ENCODE measurements at regions not wholly inside any gene's neighbourhood (a gene's known extent, or its start where the extent isn't known, plus 50 kb on each side); places are given as distances from the start of the nearest gene placed in this dataset.

DNA sequence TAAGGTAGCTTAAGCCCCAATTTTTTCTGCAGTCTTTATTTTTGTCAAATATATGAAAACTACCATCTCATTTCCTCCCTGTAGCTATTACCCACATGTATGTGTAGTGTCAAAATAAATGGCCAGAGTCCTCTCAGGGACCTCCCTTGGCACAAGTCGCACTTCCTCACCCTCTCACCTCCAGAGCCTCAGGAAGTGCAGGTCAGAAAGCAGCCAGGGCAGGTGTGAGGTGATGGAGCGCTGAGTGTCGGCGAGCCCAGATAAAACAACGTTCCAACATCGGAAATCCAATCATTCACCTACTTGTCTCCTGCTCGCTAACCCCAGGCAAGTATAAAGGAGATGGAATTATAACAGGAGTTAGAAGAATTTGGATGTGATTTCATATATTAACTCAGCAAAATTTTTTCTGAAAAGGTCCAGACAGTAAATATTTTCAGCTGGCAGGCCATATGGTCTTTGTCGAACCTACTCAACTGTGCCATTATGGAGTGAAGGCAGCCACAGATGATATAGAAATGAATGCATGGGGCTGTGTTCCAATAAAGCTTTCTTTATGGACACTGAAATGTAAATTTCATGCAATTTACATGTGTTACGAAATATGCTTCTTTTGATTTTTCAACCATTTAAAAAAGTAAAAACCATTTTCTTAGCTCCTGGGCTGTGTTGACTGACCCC, 76.8 kb upstream of the ERG start:
- ChIA-PET POLR2A (ENCODE audit: partially characterized antibody) (no interaction called here), CTCF (ENCODE audit: partially characterized antibody) (no interaction called here)
- Mint-ChIP-seq H3K4me3 (no peak overlapping the region), H3K9me3 (no peaks in the 10 kb centered on the region), H3K4me1 (no peaks in the 10 kb centered on the region), H3K27ac (no peak overlapping the region), H3K36me3 (no peaks in the 10 kb centered on the region), H3K27me3 (peaks cover 0 to 7% of the 10 kb centered on the region in 2 donors)
- DNase-seq: no peak
- intact Hi-C loops (cut with micrococcal nuclease): no loop called here
- no peaks in the 10 kb centered on the region for H3K4me1 ChIP-seq (ENCODE audit: insufficient read depth, low read length)
- H3K27me3 ChIP-seq (ENCODE audit: insufficient read depth, low read length): no peaks in the 10 kb centered on the region
- H3K36me3 ChIP-seq (ENCODE audit: insufficient read depth, low read length): no peaks in the 10 kb centered on the region
- no peak overlapping the region for H3K27ac ChIP-seq (ENCODE audit: low read depth, low read length)
- H3K9me3 ChIP-seq (ENCODE audit: control insufficient read depth in 1 of 2, low read length in 2 of 2): no peaks in the 10 kb centered on the region
- H3K4me3 ChIP-seq (ENCODE audit: low read length in 2 of 2): no peak overlapping the region

DNA sequence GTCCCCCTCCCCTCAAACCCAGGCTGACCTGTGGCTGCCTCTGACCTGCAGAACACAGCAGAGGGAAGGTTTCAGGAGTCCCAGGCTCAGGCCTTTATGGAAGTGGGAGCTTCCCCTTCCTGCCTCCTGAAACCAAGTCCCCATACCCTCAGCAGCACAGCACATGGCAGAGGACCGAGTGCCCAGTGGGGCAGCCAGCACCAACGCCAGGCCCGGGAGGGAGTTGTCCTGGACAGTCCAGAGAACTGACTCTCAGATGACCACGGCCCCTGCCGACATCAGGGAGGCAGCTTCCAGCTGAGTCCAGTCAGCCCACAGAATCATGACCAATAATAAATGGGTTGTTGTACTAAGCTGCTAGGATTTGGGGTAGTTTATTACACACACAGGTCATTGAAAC, 79.6 kb upstream of the ERG start:
- Mint-ChIP-seq H3K36me3 (no peaks in the 10 kb centered on the region), H3K9me3 (no peaks in the 10 kb centered on the region), H3K27ac (no peak overlapping the region), H3K4me1 (no peaks in the 10 kb centered on the region), H3K27me3 (peaks cover 2 to 7% of the 10 kb centered on the region in 2 donors), H3K4me3 (peak overlapping the region in 1 of 8 donors; percentile 65)
- H3K27ac ChIP-seq (ENCODE audit: low read depth, low read length): no peak overlapping the region
- no peaks in the 10 kb centered on the region for H3K36me3 ChIP-seq (ENCODE audit: insufficient read depth, low read length)
- DNase-seq: no peak
- H3K27me3 ChIP-seq (ENCODE audit: insufficient read depth, low read length): no peaks in the 10 kb centered on the region
- no peaks in the 10 kb centered on the region for H3K9me3 ChIP-seq (ENCODE audit: control insufficient read depth in 1 of 2, low read length in 2 of 2)
- POLR2A ChIA-PET (ENCODE audit: partially characterized antibody): no interaction called here
- no peaks in the 10 kb centered on the region for H3K4me1 ChIP-seq (ENCODE audit: insufficient read depth, low read length)
- intact Hi-C loops (cut with micrococcal nuclease): no loop called here
- CTCF ChIA-PET (ENCODE audit: partially characterized antibody): no interaction called here
- no peak overlapping the region for H3K4me3 ChIP-seq (ENCODE audit: low read length in 2 of 2)

DNA sequence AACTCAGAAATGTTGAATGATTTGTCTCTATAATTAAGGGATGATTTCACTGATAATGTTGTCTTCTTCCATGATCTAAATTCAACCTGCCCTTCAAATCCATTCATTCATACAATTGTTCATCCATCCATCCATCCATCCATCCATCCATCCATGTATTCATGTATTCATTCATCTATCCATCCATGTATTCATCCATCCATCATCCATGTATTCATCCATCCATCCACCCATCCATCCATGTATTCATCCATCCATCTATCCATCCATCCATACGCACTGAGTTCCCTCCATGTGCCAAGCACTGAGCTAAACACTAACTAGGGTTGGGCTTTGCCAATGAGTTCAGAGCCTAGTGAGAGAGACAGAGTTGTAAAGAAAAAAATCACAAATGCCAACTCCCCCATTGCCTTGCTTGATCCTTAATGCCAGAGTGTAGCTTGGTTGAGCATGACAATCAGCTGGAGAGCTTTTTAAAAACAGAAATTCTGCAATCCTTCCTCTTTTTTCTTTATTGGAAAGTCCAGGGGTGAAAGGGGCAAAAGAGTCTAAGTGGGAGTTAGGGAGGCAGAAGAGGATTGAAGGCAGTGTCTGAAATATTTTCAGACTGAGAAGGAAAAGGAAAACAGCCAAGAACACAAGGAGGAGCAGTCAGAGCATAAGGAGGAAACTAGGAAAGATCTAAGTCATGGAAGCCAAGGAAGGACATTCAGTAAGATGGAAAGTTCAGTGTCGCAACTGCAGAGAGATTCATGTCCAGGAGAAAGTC, 92.4 kb upstream of the ERG start:
- POLR2A ChIA-PET (ENCODE audit: partially characterized antibody): no interaction called here
- no peaks in the 10 kb centered on the region for H3K4me1 Mint-ChIP-seq
- no peaks in the 10 kb centered on the region for H3K9me3 ChIP-seq (ENCODE audit: control insufficient read depth in 1 of 2, low read length in 2 of 2)

DNA sequence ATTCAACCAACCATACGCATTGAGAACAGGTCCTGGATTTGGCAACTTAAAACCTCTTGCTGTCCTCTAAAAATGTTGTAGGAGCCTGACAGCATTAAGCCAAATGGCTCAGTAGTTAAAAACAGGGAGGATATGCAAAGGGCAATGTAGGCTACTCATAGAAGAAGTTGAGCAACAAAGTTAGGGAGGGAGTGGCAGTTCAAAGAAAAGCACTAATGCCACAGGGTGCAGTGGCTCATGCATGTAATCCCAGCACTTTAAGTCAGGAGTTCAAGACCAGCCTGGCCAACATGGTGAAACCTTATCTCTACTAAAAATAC, 92.9 kb upstream of the ERG start:
- DNase-seq: no peak
- no peaks in the 10 kb centered on the region for H3K4me1 Mint-ChIP-seq
- no peaks in the 10 kb centered on the region for H3K9me3 ChIP-seq (ENCODE audit: control insufficient read depth in 1 of 2, low read length in 2 of 2)
- peaks cover 0 to 4% (median under 1%) of the 10 kb centered on the region in 8 donors for H3K9me3 Mint-ChIP-seq
- H3K27ac ChIP-seq (ENCODE audit: low read depth, low read length): no peak overlapping the region
- H3K27me3 ChIP-seq (ENCODE audit: insufficient read depth, low read length): no peaks in the 10 kb centered on the region
- no peak overlapping the region for H3K27ac Mint-ChIP-seq
- H3K4me3 ChIP-seq (ENCODE audit: low read length in 2 of 2): no peak overlapping the region
- ChIA-PET POLR2A (ENCODE audit: partially characterized antibody) (no interaction called here), CTCF (ENCODE audit: partially characterized antibody) (no interaction called here)
- no peaks in the 10 kb centered on the region for H3K36me3 Mint-ChIP-seq
- intact Hi-C loops (cut with micrococcal nuclease): no loop called here
- H3K36me3 ChIP-seq (ENCODE audit: insufficient read depth, low read length): no peaks in the 10 kb centered on the region
- H3K27me3 Mint-ChIP-seq: peaks cover 13 to 18% of the 10 kb centered on the region in 2 donors
- H3K4me3 Mint-ChIP-seq: no peak overlapping the region
- H3K4me1 ChIP-seq (ENCODE audit: insufficient read depth, low read length): no peaks in the 10 kb centered on the region

More for the DNA sequence above, 92.4 kb upstream of the ERG start:
- H3K4me3 Mint-ChIP-seq: no peak overlapping the region
- no peak for DNase-seq
- H3K9me3 Mint-ChIP-seq: peaks cover 0 to 4% (median under 1%) of the 10 kb centered on the region in 8 donors
- H3K27me3 Mint-ChIP-seq: peaks cover 13 to 18% of the 10 kb centered on the region in 2 donors
- no peak overlapping the region for H3K27ac Mint-ChIP-seq
- H3K27me3 ChIP-seq (ENCODE audit: insufficient read depth, low read length): no peaks in the 10 kb centered on the region
- H3K27ac ChIP-seq (ENCODE audit: low read depth, low read length): no peak overlapping the region
- H3K4me3 ChIP-seq (ENCODE audit: low read length in 2 of 2): no peak overlapping the region
- intact Hi-C loops (cut with micrococcal nuclease): no loop called here
- CTCF ChIA-PET (ENCODE audit: partially characterized antibody): no interaction called here
- H3K36me3 Mint-ChIP-seq: no peaks in the 10 kb centered on the region
- H3K36me3 ChIP-seq (ENCODE audit: insufficient read depth, low read length): no peaks in the 10 kb centered on the region
- H3K4me1 ChIP-seq (ENCODE audit: insufficient read depth, low read length): no peaks in the 10 kb centered on the region

DNA sequence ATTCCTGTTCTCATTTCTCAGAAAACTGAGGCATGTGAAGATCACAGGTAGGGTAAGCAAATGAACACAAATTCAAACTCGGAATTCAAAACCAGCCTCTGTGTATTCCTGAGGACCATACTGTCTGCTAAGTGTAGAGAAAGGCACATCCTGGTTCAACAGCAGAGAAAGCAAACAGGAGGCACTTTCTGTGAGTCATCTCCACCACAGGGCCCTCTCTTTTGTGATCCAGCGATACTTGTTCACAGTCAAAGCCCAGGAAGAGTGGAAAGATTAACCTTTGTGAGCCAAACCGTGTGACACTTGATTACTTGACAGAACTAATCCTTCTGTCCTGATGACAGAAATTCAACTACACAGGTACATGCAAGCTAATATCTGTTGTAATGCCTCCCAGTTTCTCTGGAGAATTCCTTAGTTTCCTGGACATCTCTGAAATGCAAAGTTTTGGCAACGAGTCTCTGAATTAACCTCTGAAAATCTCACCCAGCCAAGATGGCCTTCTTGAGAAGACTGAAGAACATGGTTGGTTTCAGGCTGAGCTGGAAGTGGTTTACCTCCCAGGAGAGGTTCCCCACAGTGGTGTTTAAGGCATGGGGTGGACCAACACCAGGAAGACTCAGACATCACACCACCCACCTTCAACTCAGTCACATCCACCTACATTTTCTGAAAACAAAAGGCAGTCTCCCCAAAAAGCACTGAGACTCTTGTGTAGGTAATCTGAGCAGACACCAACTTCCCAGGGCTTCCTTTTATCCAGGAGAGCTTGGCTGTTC, 98.2 kb upstream of the ERG start:
- Mint-ChIP-seq H3K27ac (no peak overlapping the region), H3K27me3 (peaks cover 6 to 14% of the 10 kb centered on the region in 2 donors), H3K36me3 (no peaks in the 10 kb centered on the region), H3K4me1 (no peaks in the 10 kb centered on the region), H3K4me3 (no peak overlapping the region), H3K9me3 (peaks cover 0 to 4% (median under 1%) of the 10 kb centered on the region in 8 donors)
- CTCF ChIA-PET (ENCODE audit: partially characterized antibody): no interaction called here
- Histone ChIP-seq H3K4me1 (ENCODE audit: insufficient read depth, low read length) (no peaks in the 10 kb centered on the region), H3K27ac (ENCODE audit: low read depth, low read length) (no peak overlapping the region), H3K27me3 (ENCODE audit: insufficient read depth, low read length) (no peaks in the 10 kb centered on the region), H3K36me3 (ENCODE audit: insufficient read depth, low read length) (no peaks in the 10 kb centered on the region), H3K4me3 (ENCODE audit: low read length in 2 of 2) (no peak overlapping the region), H3K9me3 (ENCODE audit: control insufficient read depth in 1 of 2, low read length in 2 of 2) (no peaks in the 10 kb centered on the region)
- POLR2A ChIA-PET (ENCODE audit: partially characterized antibody): no interaction called here
- intact Hi-C loops (cut with micrococcal nuclease): no loop called here
- DNase-seq: no peak

DNA sequence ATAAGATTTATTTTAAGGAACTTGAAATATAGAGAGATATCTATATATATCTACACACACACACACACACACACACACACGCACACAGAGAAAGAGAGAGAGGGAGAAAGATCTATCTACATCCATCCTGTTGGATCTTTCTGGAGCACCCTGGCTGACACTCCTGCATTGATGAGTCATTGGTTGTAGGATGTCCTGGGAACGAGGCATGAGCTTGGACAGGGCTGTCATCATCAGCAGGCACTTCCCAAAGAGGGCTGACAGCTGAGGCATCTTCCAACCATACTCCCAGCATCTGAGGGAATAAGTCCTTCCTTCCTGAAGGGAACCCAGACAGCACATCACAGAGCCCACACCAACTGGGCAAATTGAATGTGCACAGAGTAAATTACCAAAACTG, 99.1 kb upstream of the ERG start:
- Mint-ChIP-seq H3K27ac (no peak overlapping the region), H3K36me3 (no peaks in the 10 kb centered on the region), H3K9me3 (peaks cover 0 to 4% (median 0%) of the 10 kb centered on the region in 8 donors), H3K27me3 (peaks cover 6 to 10% of the 10 kb centered on the region in 2 donors), H3K4me3 (no peak overlapping the region), H3K4me1 (no peaks in the 10 kb centered on the region)
- DNase-seq: no peak
- no peaks in the 10 kb centered on the region for H3K9me3 ChIP-seq (ENCODE audit: control insufficient read depth in 1 of 2, low read length in 2 of 2)
- intact Hi-C loops (cut with micrococcal nuclease): no loop called here
- H3K27me3 ChIP-seq (ENCODE audit: insufficient read depth, low read length): no peaks in the 10 kb centered on the region
- no peak overlapping the region for H3K27ac ChIP-seq (ENCODE audit: low read depth, low read length)
- no peaks in the 10 kb centered on the region for H3K36me3 ChIP-seq (ENCODE audit: insufficient read depth, low read length)
- POLR2A ChIA-PET (ENCODE audit: partially characterized antibody): no interaction called here
- no peak overlapping the region for H3K4me3 ChIP-seq (ENCODE audit: low read length in 2 of 2)
- CTCF ChIA-PET (ENCODE audit: partially characterized antibody): no interaction called here
- no peaks in the 10 kb centered on the region for H3K4me1 ChIP-seq (ENCODE audit: insufficient read depth, low read length)

DNA sequence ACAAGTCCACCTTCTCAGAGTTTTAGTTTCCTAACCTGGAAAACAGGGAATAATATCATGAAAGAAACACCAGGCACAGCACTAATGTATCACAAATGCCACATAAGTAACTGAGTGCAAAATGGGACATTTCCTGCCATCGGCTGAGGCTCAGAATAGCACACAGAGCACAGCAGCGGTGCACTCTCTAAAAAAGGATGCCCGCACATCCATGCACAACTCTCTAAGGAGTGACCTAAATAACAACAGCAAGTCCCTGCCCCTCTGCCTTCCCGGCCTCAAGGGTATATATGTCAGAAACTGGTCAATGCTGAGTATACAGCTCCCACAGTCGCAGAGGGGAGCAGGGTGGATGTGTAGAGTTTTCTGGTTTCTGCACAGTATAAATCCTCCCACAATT, 100.1 kb upstream of the ERG start:
- Mint-ChIP-seq H3K9me3 (peaks cover 0 to 4% (median 0%) of the 10 kb centered on the region in 8 donors), H3K4me1 (no peaks in the 10 kb centered on the region), H3K27ac (no peak overlapping the region), H3K36me3 (no peaks in the 10 kb centered on the region), H3K27me3 (peaks cover 6 to 10% of the 10 kb centered on the region in 2 donors), H3K4me3 (no peak overlapping the region)
- intact Hi-C loops (cut with micrococcal nuclease): no loop called here
- DNase-seq: no peak
- ChIA-PET POLR2A (ENCODE audit: partially characterized antibody) (no interaction called here), CTCF (ENCODE audit: partially characterized antibody) (no interaction called here)
- Histone ChIP-seq H3K27ac (ENCODE audit: low read depth, low read length) (no peak overlapping the region), H3K27me3 (ENCODE audit: insufficient read depth, low read length) (no peaks in the 10 kb centered on the region), H3K9me3 (ENCODE audit: control insufficient read depth in 1 of 2, low read length in 2 of 2) (no peaks in the 10 kb centered on the region), H3K4me1 (ENCODE audit: insufficient read depth, low read length) (no peaks in the 10 kb centered on the region), H3K4me3 (ENCODE audit: low read length in 2 of 2) (no peak overlapping the region), H3K36me3 (ENCODE audit: insufficient read depth, low read length) (no peaks in the 10 kb centered on the region)
